ENCODE measurements at regions not wholly inside any gene's neighbourhood (a gene's known extent, or its start where the extent isn't known, plus 50 kb on each side); places are given as distances from the start of the nearest gene placed in this dataset.
"Not testable (repeated sequence)": the region's sequence is repeated elsewhere in the genome, so short reads cannot be mapped to it uniquely, and the experiment has no call there.

DNA sequence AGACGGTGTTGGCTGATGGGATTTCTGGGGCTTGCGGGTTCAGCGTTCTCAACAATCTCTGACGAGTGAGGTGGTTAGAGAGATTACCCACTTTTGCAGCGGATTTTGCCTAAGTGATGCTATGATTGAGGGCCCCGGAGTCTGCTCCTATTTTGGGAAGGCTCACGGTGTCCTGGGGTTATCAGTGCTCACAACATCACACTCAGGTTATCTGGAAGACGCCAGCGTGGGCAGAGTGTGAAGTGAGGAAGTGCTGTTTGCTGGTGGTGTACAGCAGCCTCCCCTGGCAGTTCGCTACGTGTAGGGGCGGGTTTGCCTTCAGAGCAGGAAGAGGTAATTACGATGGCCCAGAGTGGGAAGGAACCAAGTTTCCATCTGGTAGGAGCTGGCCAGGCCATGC lies 341.2 kb upstream of the IRX2 start:
- DNase-seq, result no peak

DNA sequence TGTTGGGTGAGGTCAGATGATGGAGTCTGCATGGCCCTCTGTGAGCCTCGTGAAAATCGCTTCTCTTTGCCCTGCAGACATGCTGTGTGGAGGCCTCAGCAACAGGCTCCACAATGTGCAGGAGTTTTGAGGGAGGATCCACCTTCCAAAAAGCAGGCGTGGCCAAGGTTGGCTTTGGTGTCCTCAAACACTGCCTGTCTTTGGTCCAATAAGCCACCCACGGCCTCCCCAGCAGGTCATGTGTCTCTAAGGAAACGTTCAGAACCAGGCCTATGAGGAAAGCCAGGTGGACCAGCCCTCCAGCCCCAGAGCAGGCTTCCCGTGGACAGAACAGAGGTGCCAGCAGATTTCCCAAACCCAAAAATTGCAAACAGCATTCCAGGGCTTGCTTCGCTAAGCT lies 340.7 kb upstream of the IRX2 start:
- no peak for DNase-seq

DNA sequence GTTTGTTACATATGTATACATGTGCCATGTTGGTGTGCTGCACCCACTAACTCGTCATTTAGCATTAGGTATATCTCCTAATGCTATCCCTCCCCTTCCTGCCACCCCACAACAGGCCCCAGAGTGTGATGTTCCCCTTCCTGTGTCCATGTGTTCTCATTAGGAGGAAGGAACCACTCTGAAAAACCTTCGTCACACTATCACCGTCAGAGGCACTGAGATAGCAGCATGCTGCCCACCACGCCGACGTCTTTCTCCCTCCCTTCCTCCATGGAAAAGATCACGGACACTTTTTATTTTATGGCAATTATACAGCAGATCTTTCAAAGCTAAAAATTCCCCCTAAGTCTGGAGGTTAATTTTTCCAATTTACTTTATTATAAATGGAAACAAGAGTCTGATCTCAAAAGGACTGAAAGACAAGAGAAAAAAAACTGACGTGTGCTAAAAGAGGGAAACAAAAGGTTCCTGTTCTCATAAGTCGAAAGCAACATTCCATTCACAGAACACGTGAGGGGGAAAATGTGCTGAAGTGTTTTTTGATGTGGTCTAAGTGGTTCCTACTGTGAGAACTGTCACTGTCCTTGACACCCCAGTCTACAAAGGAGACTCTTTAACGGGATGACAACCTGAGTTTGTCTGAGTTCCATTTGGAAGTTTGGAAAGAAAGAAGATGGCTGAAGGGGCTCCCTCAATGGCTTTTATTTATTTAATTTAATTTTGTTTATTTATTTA lies 339.7 kb upstream of the IRX2 start:
- no peak for DNase-seq

- DNase-seq, result not testable (repeated sequence)
These were observed 338.8 kb upstream of the IRX2 start for GRCh38 chr5:3090305-3090704.

GRCh38 chr5:3080366-3080765 lies 328.9 kb upstream of the IRX2 start:
- DNase-seq, result no peak

DNA sequence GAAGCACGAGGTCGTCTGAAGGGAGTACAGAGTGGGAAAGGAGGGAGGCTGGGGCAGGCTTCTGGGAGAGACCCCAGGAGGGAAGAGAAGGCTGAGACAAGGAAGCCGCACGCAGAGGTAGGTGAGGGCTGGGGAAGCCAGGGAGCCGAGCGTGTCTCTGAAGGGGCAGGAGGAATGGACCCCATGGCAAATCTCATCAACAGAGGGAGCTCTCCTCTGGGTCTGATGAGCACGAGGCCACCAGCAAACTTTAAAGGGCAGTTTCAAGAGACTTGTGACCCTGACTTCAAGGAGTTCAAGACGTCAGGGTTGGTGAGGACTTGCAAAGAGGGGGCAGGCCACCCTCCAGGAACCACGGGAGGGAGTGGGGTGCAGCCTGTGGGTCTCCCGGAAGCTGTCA lies 326.2 kb upstream of the IRX2 start:
- no peak for DNase-seq

DNA sequence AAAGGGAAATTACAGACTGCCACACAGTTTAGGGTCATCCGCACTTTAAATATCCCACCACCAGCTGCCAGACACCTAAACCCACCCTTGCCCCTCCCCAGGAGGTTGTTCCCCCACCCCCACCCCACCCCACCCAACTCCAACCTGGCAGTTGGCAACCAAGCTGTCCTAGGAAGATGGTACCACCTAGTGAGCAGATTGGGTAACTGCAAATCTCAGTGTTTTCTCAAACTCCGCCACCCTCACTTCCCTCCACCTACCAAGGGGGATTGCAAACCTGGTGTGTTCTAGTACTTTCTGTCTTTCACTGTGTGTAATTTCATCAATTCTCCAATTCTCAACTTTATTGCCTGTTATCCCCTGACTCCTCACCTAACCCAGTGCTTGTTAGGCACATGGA lies 323.8 kb upstream of the IRX2 start:
- no peak for DNase-seq

DNA sequence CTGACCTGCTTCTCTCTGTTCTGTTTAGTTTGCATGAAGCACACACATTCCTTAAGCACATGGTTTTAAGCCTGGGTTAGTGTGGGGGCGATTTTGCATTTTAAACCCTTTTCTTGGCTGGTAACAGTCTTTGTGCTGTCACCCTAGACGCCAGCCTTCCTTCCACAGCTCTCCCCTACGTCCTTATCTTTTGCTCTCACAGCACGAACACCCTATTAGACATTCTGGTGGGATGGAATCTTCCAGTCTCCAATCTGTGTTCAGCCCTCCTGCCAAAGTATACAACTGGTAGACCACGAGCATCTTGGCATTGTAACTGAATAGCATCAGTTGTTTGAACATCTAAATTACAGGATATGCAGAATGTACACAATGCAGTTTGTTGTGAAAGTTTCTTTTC lies 316.9 kb upstream of the IRX2 start:
- DNase-seq, result no peak

DNA sequence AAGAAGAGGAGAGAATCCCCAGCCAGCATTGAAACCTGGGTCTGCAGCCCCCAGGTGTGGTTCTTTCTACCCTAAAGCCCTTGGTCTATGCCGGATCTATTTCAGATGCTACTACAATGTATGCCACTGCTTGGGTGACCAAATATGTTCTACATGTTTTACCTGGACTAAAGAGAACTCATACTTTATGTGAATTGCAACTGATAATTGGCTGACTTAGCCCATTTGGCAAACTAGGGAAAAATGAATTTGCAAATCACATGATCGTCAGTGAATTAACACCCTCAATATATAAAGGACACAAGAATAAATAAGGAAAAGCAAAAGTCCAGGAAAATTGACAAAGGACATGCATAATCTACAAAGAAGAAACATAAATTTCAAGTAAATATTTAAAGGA lies 308.8 kb upstream of the IRX2 start:
- no peak for DNase-seq

DNA sequence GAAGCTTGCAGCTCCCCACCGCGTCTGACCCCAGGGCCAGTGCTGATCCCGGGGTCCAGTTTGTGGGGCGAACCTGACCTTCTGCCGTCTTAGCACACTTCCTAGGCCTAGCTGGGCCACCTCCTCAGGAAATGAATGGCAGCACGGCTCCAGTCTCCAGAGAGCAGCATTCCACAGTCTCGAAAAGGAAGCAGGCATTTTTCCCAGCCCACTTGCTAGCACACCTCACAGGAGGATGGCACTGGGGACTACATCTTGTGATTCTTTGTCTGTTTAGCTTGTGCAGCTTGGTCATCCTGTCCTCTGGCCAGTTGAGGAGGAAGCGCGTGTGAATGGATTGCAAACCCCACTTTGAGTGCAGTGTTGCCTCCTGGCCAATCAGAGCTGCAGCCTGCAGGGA lies 308.0 kb upstream of the IRX2 start:
- no peak for DNase-seq

- no peak for DNase-seq
These were observed 307.5 kb upstream of the IRX2 start for GRCh38 chr5:3058942-3059341.

DNA sequence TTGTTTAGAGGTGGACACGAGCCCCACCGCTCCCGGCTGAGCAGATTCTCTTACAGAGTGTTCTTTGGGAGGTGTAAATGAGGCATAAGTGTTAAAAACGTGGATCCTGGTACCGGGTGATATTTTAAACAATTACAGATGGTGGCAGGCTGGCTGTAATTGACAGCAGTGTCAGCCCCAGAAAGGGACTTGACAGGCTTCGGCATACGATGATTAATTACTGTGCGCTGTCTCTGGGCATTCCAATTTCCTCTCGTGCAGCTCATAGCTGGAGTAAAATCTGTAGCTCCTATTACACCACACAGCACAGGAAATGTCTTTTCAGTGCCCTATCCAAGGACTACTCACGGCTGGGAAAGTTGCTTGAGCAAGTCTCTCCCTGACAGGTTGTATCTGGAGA lies 305.4 kb upstream of the IRX2 start:
- DNase-seq, result no peak

DNA sequence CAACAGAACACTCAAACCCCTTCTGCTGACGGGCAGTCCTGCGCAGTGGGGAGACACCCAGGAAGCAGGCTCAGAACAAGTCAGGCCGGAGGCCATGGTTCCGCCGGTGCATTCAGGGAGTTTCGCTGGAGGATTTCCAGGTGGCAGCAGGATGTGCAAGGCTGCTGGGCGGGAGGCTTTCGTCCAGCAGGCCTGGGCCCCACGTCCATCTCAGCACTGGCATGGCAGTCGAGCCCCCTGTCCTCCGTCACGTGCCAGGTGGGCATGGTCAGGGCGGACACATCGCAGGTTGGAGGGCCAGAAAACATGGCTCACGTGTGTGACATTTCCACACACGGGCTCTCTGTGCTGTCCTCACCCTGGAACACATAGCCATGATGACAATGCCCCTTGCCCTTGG lies 299.9 kb upstream of the IRX2 start:
- no peak for DNase-seq

- DNase-seq, result no peak
These were observed 299.4 kb upstream of the IRX2 start for GRCh38 chr5:3050863-3051262.

DNA sequence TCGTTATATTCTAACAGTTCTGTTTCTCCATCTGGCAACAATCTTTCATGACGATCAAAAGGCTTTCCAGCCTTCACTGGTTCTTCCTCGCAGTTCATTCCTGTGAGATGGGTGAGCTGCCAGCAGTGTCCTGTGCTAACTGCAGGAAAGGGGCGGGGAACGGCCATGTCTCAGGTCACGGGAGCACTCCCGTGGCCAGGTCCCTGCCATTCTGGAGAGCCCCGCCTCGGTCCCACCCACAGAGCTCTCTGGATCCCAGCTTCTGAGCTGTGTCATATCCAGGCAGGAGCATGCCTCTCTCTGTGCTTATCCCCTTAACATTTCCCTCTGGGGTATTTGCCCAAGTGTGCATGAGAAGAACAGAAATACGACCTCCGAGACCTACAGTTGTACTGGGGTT lies 297.8 kb upstream of the IRX2 start:
- no peak for DNase-seq

- DNase-seq, result no peak
These were observed 295.8 kb upstream of the IRX2 start for GRCh38 chr5:3047212-3047774.

GRCh38 chr5:3043600-3043999 lies 292.1 kb upstream of the IRX2 start:
- no peak for DNase-seq

DNA sequence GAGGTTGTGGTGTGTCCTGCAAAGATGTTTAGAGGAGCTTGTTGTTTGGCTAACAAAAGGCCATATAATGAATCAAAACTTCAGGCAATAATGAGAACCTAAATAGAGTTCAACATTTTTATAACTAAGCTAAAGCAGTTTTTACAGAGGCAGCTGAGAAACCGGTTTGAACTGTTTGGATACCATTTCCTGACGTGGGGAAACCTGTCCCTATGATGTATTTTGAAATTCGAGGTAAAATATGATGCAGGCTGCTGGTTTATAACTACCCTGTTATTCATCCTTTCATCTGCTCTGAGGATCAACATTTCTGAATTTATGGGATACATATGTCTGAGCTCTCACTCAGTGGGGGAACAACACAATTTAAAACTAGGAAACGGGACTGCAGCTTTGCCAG lies 289.5 kb upstream of the IRX2 start:
- no peak for DNase-seq

GRCh38 chr5:3036041-3036788 lies 284.7 kb upstream of the IRX2 start:
- DNase-seq, result no peak

DNA sequence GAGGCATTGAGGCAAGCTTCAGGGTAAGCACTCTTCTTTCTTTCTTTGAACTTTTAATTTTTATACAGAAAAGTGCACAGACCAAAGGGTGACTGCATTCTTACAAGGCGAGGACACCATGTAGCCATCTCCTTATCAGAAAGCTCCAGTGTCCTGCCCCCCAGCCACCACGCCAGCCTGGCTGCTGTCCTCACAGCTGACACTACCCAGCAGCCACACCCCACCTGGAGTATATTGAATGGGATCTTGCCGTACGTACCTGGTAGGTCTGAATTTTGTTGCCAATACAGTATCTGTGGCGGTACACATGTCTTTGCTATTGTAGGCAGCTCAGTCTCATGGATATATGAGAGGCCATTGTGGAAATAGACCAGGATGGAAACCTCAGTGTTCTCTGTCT lies 284.0 kb upstream of the IRX2 start:
- no peak for DNase-seq

DNA sequence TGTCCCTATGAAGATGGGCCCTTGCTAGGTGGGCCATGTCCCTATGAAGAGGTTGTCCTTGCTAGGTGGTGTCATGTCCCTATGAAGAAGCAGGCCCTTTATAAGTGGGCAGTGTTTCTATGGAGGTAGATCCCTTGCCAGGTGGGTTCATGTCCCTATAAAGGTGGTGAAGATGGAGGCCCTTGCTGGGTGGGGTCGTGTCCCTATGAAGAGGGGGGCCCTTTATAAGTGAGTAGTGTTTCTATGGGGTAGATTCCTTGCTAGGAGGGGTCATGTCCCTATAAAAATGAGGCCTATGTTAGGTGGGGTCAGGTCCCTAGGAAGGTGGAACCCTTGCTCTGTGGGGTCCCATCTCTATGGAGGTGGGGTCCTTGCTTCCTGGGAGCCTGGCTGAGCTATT lies 283.4 kb upstream of the IRX2 start:
- DNase-seq, result no peak

DNA sequence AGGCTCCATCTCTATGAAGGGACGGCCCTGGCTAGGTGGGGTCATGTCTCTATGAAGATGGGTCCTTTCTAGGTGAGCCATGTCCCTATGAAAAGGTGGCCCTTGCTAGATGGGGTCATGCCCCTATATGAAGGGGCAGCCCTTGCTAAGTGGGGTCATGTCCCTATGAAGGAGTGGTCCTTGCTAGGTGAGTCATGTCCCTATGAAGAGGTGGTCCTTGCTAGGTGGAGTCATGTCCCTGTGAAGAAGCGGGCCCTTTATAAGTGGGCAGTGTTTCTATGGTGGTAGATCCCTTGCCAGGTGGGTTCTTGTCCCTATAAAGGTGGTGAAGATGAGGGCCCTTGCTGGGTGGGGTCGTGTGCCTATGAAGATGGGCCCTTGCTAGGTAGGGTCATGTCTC lies 283.0 kb upstream of the IRX2 start:
- no peak for DNase-seq

GRCh38 chr5:3033033-3033755 lies 281.7 kb upstream of the IRX2 start:
- no peak for DNase-seq

DNA sequence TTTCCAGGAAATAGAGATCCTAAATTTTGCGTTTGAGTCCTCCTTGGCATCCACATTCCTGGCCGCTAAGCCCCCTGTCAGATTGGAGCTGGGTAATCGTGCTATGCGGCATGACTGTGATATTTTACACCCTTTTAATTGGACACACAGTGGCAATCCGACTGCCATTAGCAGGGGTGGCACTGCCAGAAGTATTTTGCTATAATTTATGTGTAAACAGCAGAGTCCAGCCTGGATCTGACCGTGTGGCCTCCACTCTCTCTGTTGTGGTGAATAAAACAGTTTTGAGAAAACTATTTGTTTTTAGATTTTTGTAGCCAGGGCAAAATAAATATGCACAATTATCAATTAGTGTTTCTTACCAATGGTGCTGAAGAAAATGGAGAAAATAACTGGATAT lies 281.0 kb upstream of the IRX2 start:
- no peak for DNase-seq
